ENCODE measurements at regions not wholly inside any gene's neighbourhood (a gene's known extent, or its start where the extent isn't known, plus 50 kb on each side); places are given as distances from the start of the nearest gene placed in this dataset.

GRCh38 chr1:229792012-229792975 is 166.2 kb downstream of the URB2 start:
- Histone ChIP-seq H3K27ac (ENCODE audit: low read depth, low read length) (no peak overlapping the region), H3K27me3 (ENCODE audit: insufficient read depth, low read length) (peaks cover 23% of the 10 kb centered on the region), H3K4me1 (ENCODE audit: control insufficient read depth, insufficient read depth, low read length, unreplicated experiment) (no peaks in the 10 kb centered on the region), H3K4me3 (ENCODE audit: low read depth, low read length) (no peak overlapping the region), H2AFZ (ENCODE audit: low read length, unreplicated experiment) (no peak overlapping the region), H3K79me2 (ENCODE audit: control insufficient read depth, insufficient read depth, low read length, unreplicated experiment) (no peaks in the 10 kb centered on the region), H3K36me3 (ENCODE audit: insufficient read depth, low read length) (no peaks in the 10 kb centered on the region)

- Histone ChIP-seq H3K4me3 (ENCODE audit: low read depth, low read length) (no peak overlapping the region), H3K79me2 (ENCODE audit: control insufficient read depth, insufficient read depth, low read length, unreplicated experiment) (no peaks in the 10 kb centered on the region), H3K4me1 (ENCODE audit: control insufficient read depth, insufficient read depth, low read length, unreplicated experiment) (no peaks in the 10 kb centered on the region), H3K27me3 (ENCODE audit: insufficient read depth, low read length) (peaks cover 23% of the 10 kb centered on the region), H3K36me3 (ENCODE audit: insufficient read depth, low read length) (no peaks in the 10 kb centered on the region), H3K27ac (ENCODE audit: low read depth, low read length) (no peak overlapping the region), H2AFZ (ENCODE audit: low read length, unreplicated experiment) (no peak overlapping the region)
Measured at GRCh38 chr1:229793488-229793887, 167.4 kb downstream of the URB2 start.

GRCh38 chr1:229798558-229798957 is 172.5 kb downstream of the URB2 start:
- peaks cover 15% of the 10 kb centered on the region for H3K27me3 ChIP-seq (ENCODE audit: insufficient read depth, low read length)
- H2AFZ ChIP-seq (ENCODE audit: low read length, unreplicated experiment), result no peak overlapping the region
- H3K4me1 ChIP-seq (ENCODE audit: control insufficient read depth, insufficient read depth, low read length, unreplicated experiment), result no peaks in the 10 kb centered on the region
- no peak overlapping the region for H3K27ac ChIP-seq (ENCODE audit: low read depth, low read length)
- H3K79me2 ChIP-seq (ENCODE audit: control insufficient read depth, insufficient read depth, low read length, unreplicated experiment), result no peaks in the 10 kb centered on the region
- H3K36me3 ChIP-seq (ENCODE audit: insufficient read depth, low read length), result no peaks in the 10 kb centered on the region
- H3K4me3 ChIP-seq (ENCODE audit: low read depth, low read length), result no peak overlapping the region

- H3K4me3 ChIP-seq (ENCODE audit: low read depth, low read length), result no peak overlapping the region
- no peak overlapping the region for H2AFZ ChIP-seq (ENCODE audit: low read length, unreplicated experiment)
- no peak overlapping the region for H3K27ac ChIP-seq (ENCODE audit: low read depth, low read length)
- H3K4me1 ChIP-seq (ENCODE audit: control insufficient read depth, insufficient read depth, low read length, unreplicated experiment), result no peaks in the 10 kb centered on the region
- H3K27me3 ChIP-seq (ENCODE audit: insufficient read depth, low read length), result peaks cover 16% of the 10 kb centered on the region; the same call in 1 of the 2 replicates
- H3K36me3 ChIP-seq (ENCODE audit: insufficient read depth, low read length), result no peaks in the 10 kb centered on the region
- H3K79me2 ChIP-seq (ENCODE audit: control insufficient read depth, insufficient read depth, low read length, unreplicated experiment), result no peaks in the 10 kb centered on the region
Measured at GRCh38 chr1:229803626-229804217, 177.7 kb downstream of the URB2 start.

GRCh38 chr1:229808272-229808671 is 182.2 kb downstream of the URB2 start:
- Histone ChIP-seq H3K36me3 (ENCODE audit: insufficient read depth, low read length) (no peaks in the 10 kb centered on the region), H3K4me1 (ENCODE audit: control insufficient read depth, insufficient read depth, low read length, unreplicated experiment) (no peaks in the 10 kb centered on the region), H3K27ac (ENCODE audit: low read depth, low read length) (no peak overlapping the region), H2AFZ (ENCODE audit: low read length, unreplicated experiment) (no peak overlapping the region), H3K4me3 (ENCODE audit: low read depth, low read length) (no peak overlapping the region), H3K79me2 (ENCODE audit: control insufficient read depth, insufficient read depth, low read length, unreplicated experiment) (no peaks in the 10 kb centered on the region), H3K27me3 (ENCODE audit: insufficient read depth, low read length) (peaks cover 16% of the 10 kb centered on the region; the same call in 1 of the 2 replicates)

GRCh38 chr1:229810140-229810539 is 184.1 kb downstream of the URB2 start:
- no peak overlapping the region for H3K4me3 ChIP-seq (ENCODE audit: low read depth, low read length)
- H2AFZ ChIP-seq (ENCODE audit: low read length, unreplicated experiment), result no peak overlapping the region
- peaks cover 30% of the 10 kb centered on the region for H3K27me3 ChIP-seq (ENCODE audit: insufficient read depth, low read length)
- no peak overlapping the region for H3K27ac ChIP-seq (ENCODE audit: low read depth, low read length)
- H3K79me2 ChIP-seq (ENCODE audit: control insufficient read depth, insufficient read depth, low read length, unreplicated experiment), result no peaks in the 10 kb centered on the region
- no peaks in the 10 kb centered on the region for H3K36me3 ChIP-seq (ENCODE audit: insufficient read depth, low read length)
- no peaks in the 10 kb centered on the region for H3K4me1 ChIP-seq (ENCODE audit: control insufficient read depth, insufficient read depth, low read length, unreplicated experiment)

- Histone ChIP-seq H3K27me3 (ENCODE audit: insufficient read depth, low read length) (peaks cover 32% of the 10 kb centered on the region), H3K79me2 (ENCODE audit: control insufficient read depth, insufficient read depth, low read length, unreplicated experiment) (no peaks in the 10 kb centered on the region), H3K36me3 (ENCODE audit: insufficient read depth, low read length) (no peaks in the 10 kb centered on the region), H3K27ac (ENCODE audit: low read depth, low read length) (no peak overlapping the region), H2AFZ (ENCODE audit: low read length, unreplicated experiment) (no peak overlapping the region), H3K4me3 (ENCODE audit: low read depth, low read length) (no peak overlapping the region), H3K4me1 (ENCODE audit: control insufficient read depth, insufficient read depth, low read length, unreplicated experiment) (no peaks in the 10 kb centered on the region)
Measured at GRCh38 chr1:229810961-229811360, 184.9 kb downstream of the URB2 start.

GRCh38 chr1:229812148-229812547 is 186.1 kb downstream of the URB2 start:
- Histone ChIP-seq H2AFZ (ENCODE audit: low read length, unreplicated experiment) (no peak overlapping the region), H3K27ac (ENCODE audit: low read depth, low read length) (no peak overlapping the region), H3K27me3 (ENCODE audit: insufficient read depth, low read length) (peaks cover 34% of the 10 kb centered on the region), H3K36me3 (ENCODE audit: insufficient read depth, low read length) (no peaks in the 10 kb centered on the region), H3K4me3 (ENCODE audit: low read depth, low read length) (no peak overlapping the region), H3K4me1 (ENCODE audit: control insufficient read depth, insufficient read depth, low read length, unreplicated experiment) (no peaks in the 10 kb centered on the region), H3K79me2 (ENCODE audit: control insufficient read depth, insufficient read depth, low read length, unreplicated experiment) (no peaks in the 10 kb centered on the region)

- Histone ChIP-seq H3K4me1 (ENCODE audit: control insufficient read depth, insufficient read depth, low read length, unreplicated experiment) (no peaks in the 10 kb centered on the region), H3K79me2 (ENCODE audit: control insufficient read depth, insufficient read depth, low read length, unreplicated experiment) (no peaks in the 10 kb centered on the region), H3K4me3 (ENCODE audit: low read depth, low read length) (no peak overlapping the region), H3K27ac (ENCODE audit: low read depth, low read length) (no peak overlapping the region), H3K36me3 (ENCODE audit: insufficient read depth, low read length) (no peaks in the 10 kb centered on the region), H2AFZ (ENCODE audit: low read length, unreplicated experiment) (no peak overlapping the region), H3K27me3 (ENCODE audit: insufficient read depth, low read length) (peaks cover 32% of the 10 kb centered on the region)
Measured at GRCh38 chr1:229812693-229813092, 186.6 kb downstream of the URB2 start.

GRCh38 chr1:229815076-229815475 is 189.0 kb downstream of the URB2 start:
- Histone ChIP-seq H3K79me2 (ENCODE audit: control insufficient read depth, insufficient read depth, low read length, unreplicated experiment) (no peaks in the 10 kb centered on the region), H3K27me3 (ENCODE audit: insufficient read depth, low read length) (peaks cover 35% of the 10 kb centered on the region), H3K4me1 (ENCODE audit: control insufficient read depth, insufficient read depth, low read length, unreplicated experiment) (no peaks in the 10 kb centered on the region), H3K27ac (ENCODE audit: low read depth, low read length) (no peak overlapping the region), H3K36me3 (ENCODE audit: insufficient read depth, low read length) (no peaks in the 10 kb centered on the region), H2AFZ (ENCODE audit: low read length, unreplicated experiment) (no peak overlapping the region), H3K4me3 (ENCODE audit: low read depth, low read length) (no peak overlapping the region)

- Histone ChIP-seq H3K27ac (ENCODE audit: low read depth, low read length) (no peak overlapping the region), H3K4me3 (ENCODE audit: low read depth, low read length) (no peak overlapping the region), H2AFZ (ENCODE audit: low read length, unreplicated experiment) (no peak overlapping the region), H3K4me1 (ENCODE audit: control insufficient read depth, insufficient read depth, low read length, unreplicated experiment) (no peaks in the 10 kb centered on the region), H3K79me2 (ENCODE audit: control insufficient read depth, insufficient read depth, low read length, unreplicated experiment) (no peaks in the 10 kb centered on the region), H3K36me3 (ENCODE audit: insufficient read depth, low read length) (no peaks in the 10 kb centered on the region), H3K27me3 (ENCODE audit: insufficient read depth, low read length) (peaks cover 35% of the 10 kb centered on the region)
Measured at GRCh38 chr1:229815961-229816360, 189.9 kb downstream of the URB2 start.

Measured in ACC112 (cell line).